Activated naive CD8-positive, alpha-beta T cell treated with anti-CD3 and anti-CD28 coated beads, Interleukin-2, amount 50 U/mL, for 16 hours (primary cell): ENCODE measurements at regions not wholly inside any gene's neighbourhood (a gene's known extent, or its start where the extent isn't known, plus 50 kb on each side); places are given as distances from the start of the nearest gene placed in this dataset.

Experiments
- DNase-seq: peaks from one replicate; pipeline ENCODE4 v3.0.0-alpha.2; 2020; ENCODE audit warnings: low read depth, low spot score

DNA sequence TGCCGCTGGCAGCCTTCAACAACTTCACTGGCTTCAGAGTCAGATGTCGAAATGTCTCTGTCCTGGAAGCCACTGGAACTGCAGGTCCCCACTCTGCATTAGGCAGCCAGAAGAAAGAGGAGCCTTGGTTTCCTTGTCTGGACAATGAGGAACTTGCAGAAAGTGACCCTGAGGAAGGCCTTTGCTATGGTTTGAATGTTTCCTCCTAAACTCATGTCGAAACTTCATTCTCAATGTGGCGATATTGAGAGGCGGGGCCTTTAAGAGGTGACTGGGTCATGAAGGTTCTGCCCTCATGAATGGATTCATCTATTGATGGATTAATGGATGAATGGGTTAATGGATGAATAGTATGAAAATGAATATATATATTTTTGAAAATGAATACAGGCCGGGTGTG lies 61.6 kb upstream of the GPR26 start:
- no peak for DNase-seq

DNA sequence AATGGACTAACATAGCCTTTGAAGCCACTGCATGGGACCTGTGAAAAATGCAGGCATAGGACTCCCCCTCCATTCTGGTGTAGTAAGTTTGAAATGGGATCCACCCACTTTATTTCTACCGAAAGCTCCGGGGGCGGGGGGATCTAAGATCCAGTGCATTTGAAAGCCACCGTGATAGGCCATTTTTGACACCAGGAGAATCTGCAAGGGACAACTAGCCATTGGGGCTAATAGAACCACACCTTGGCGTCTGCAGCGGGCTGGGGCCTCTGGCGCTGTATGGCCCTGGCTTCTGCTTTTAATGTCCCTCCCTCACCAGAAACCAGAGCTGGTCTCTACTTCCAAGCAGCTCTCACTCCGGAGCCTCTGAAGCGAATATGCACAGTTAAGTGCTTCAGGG lies 60.1 kb upstream of the GPR26 start:
- DNase-seq, result no peak

GRCh38 chr10:123606955-123607354 lies 59.2 kb upstream of the GPR26 start:
- DNase-seq, result no peak

- DNase-seq, result no peak
Observed at GRCh38 chr10:123607386-123607785, 58.8 kb upstream of the GPR26 start.

GRCh38 chr10:123608047-123608446 lies 58.1 kb upstream of the GPR26 start:
- DNase-seq, result no peak

DNA sequence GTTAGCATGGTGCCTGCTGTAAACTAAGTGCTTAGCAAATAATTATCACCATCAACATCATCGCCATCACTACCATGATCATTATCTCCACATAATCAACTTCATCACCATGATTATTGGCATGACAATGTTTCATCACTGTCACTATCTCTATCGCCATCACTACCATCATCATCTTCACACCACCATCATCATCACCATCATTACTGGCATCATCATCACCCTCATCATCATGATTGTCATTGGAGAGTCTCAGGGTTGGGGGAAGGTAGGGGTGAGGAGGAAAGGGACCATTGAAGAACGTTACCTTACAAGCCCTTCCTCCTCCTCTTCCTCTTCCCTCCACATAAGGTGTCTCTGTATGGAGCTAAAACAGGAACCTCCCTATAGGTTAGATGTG lies 54.9 kb upstream of the GPR26 start:
- DNase-seq, result no peak

- no peak for DNase-seq
Observed at GRCh38 chr10:123611876-123612275, 54.3 kb upstream of the GPR26 start.

GRCh38 chr10:123613346-123613850 lies 52.8 kb upstream of the GPR26 start:
- no peak for DNase-seq

DNA sequence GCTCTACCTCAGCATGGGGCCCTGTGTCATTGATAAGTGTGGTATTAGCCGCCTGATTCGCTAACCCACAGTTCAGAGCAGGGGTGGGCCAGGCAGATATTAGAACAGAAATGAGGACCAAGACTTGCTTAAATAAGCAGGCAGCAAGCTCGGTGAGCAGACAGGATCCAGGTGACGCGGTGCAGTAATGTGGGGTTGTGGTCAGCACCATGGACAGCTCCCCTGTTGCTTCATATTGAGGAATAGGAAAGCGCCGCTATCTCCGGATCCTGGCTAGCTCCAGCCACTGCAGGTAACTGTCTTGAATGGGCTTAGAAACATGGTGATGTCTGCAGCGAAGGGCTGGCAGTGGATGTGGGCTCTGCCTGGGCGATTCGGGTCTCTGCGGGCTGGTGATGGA lies 51.3 kb upstream of the GPR26 start:
- no peak for DNase-seq
